HG03108 (cell line): ENCODE measurements at regions not wholly inside any gene's neighbourhood (a gene's known extent, or its start where the extent isn't known, plus 50 kb on each side); places are given as distances from the start of the nearest gene placed in this dataset.

Source experiments
- ATAC-seq: cut with Tn5 transposase; IDR thresholded peaks from one replicate; pipeline ENCODE4 v1.9.1; 2021; ENCODE audit warnings: moderate library complexity; ENCODE audit not compliant: unreplicated experiment

- no peak for ATAC-seq
These were observed 216.1 kb downstream of the QKI start for GRCh38 chr6:163630572-163630971.

- no peak for ATAC-seq
These were observed 215.6 kb downstream of the QKI start for GRCh38 chr6:163630096-163630495.
